ENCODE measurements at regions not wholly inside any gene's neighbourhood (a gene's known extent, or its start where the extent isn't known, plus 50 kb on each side); places are given as distances from the start of the nearest gene placed in this dataset.

DNA sequence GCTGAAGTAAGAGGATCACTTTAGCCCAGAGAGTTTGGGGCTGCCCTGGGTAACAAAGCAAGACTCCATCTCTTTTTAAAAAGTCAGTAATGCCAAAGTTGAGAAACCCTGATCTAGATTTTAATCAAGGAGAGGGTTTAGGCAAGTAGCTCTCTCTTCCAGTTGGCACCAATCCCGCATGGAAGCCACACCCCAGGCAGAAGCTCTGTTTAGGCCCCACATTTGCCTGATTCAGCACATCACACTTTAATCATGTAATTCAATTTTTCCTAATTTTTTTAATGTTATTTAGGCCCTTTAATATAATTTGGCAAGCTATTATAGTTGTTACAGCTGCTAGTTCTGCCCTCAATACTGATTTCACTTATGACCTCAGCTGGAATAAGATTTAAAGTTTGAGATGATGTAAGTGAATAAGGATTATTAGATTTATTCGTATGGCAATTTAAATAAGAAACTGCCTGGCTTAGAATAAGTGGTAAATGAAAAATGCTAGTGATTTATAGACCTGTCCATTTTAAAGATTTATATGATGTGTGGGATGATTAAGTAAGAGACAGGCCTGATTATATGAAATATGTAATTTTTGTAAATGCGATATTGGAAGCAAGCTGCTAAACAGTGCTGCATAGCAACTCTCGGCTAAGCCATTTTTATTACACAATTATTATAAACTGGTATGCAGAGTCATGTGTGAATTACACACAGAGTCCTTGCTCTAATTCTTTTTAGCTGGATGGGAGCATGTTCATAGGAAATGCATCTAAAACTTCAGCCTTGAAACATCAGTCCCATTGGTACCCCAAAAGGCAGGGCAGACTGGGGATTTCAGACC is 80.2 kb upstream of the NFE2L3 start:
- TF ChIP-seq, protein P1, sequence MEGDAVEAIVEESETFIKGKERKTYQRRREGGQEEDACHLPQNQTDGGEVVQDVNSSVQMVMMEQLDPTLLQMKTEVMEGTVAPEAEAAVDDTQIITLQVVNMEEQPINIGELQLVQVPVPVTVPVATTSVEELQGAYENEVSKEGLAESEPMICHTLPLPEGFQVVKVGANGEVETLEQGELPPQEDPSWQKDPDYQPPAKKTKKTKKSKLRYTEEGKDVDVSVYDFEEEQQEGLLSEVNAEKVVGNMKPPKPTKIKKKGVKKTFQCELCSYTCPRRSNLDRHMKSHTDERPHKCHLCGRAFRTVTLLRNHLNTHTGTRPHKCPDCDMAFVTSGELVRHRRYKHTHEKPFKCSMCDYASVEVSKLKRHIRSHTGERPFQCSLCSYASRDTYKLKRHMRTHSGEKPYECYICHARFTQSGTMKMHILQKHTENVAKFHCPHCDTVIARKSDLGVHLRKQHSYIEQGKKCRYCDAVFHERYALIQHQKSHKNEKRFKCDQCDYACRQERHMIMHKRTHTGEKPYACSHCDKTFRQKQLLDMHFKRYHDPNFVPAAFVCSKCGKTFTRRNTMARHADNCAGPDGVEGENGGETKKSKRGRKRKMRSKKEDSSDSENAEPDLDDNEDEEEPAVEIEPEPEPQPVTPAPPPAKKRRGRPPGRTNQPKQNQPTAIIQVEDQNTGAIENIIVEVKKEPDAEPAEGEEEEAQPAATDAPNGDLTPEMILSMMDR (IDR thresholded peaks at IDR 0.05): no peak
- no peak for TF ChIP-seq POLR2A (IDR thresholded peaks at IDR 0.05)

Measured in testis (tissue), 2 donors.